ENCODE measurements at regions not wholly inside any gene's neighbourhood (a gene's known extent, or its start where the extent isn't known, plus 50 kb on each side); places are given as distances from the start of the nearest gene placed in this dataset.

- TF ChIP-seq CTCF (IDR thresholded peaks at IDR 0.05) = no peak
- no peak for TF ChIP-seq POLR2A (IDR thresholded peaks at IDR 0.05)
These were observed 327.4 kb upstream of the ZC3H12C start for GRCh38 chr11:109765709-109766311.
